ENCODE measurements at regions not wholly inside any gene's neighbourhood (a gene's known extent, or its start where the extent isn't known, plus 50 kb on each side); places are given as distances from the start of the nearest gene placed in this dataset.

- no peak overlapping the region for H3K4me2 ChIP-seq (ENCODE audit: low read length)
- no peaks in the 10 kb centered on the region for H4K20me1 ChIP-seq (ENCODE audit: insufficient read depth)
- DNase-seq (ENCODE audit: low read depth, low spot score) (no peak), ATAC-seq (no peak)
- POLR2A ChIA-PET: no interaction called here
- H3K9ac ChIP-seq (ENCODE audit: low read length): no peak overlapping the region
- H3K27ac ChIP-seq (ENCODE audit: low read depth, low read length): no peak overlapping the region
- no peak overlapping the region for H3K4me3 ChIP-seq (replicated peaks in 1 of 2; ENCODE audit: low read depth in 1 of 2, low read length in 2 of 2)
- no peak overlapping the region for H2AFZ ChIP-seq (ENCODE audit: low read depth, low read length, poor library complexity, severe bottlenecking)
- no peaks in the 10 kb centered on the region for H3K27me3 ChIP-seq (ENCODE audit: insufficient read depth, low read length)
- CTCF ChIA-PET: no interaction called here
- RAD21 ChIA-PET (ENCODE audit: low non-redundant PET in 1 of 2, low total read pairs in 2 of 2, uncharacterized antibody in 2 of 2, unreplicated experiment in 2 of 2): no interaction called here
- TF ChIP-seq CTCF (IDR thresholded peaks at IDR 0.05 in 2 of 3, conservative IDR thresholded peaks at IDR 0.05 in 1 of 3; ENCODE audit: borderline replicate concordance in 1 of 3, insufficient read depth in 1 of 3, low read depth in 2 of 3, low read length in 2 of 3) (no peak), POLR2AphosphoS5 (IDR thresholded peaks at IDR 0.05; ENCODE audit: low read depth, low read length) (no peak), CEBPB (IDR thresholded peaks at IDR 0.05; ENCODE audit: low read depth) (no peak), ZFX (IDR thresholded peaks at IDR 0.05) (no peak), YY1 (IDR thresholded peaks at IDR 0.05; ENCODE audit: extremely low read depth, insufficient replicate concordance, low read depth, low read length) (no peak), SIN3A (IDR thresholded peaks at IDR 0.05; ENCODE audit: low read depth) (no peak), SRF (IDR thresholded peaks at IDR 0.05; ENCODE audit: low read depth) (no peak), REST (IDR thresholded peaks at IDR 0.05; ENCODE audit: low read depth) (no peak), ZBTB33 (IDR thresholded peaks at IDR 0.05; ENCODE audit: extremely low read depth, insufficient replicate concordance, low read length) (no peak), FOSL1 (IDR thresholded peaks at IDR 0.05; ENCODE audit: low read depth) (no peak), EGR1 (IDR thresholded peaks at IDR 0.05; ENCODE audit: low read depth) (no peak)
- peaks cover 3 to 15% of the 10 kb centered on the region in 2 experiments; a peak in 3 of 4 replicates for H3K9me3 ChIP-seq (ENCODE audit: control insufficient read depth in 1 of 2, insufficient read depth in 1 of 2, low read depth in 1 of 2, low read length in 2 of 2)
- no peaks in the 10 kb centered on the region for H3K36me3 ChIP-seq (ENCODE audit: control insufficient read depth in 1 of 2, insufficient read depth in 2 of 2, low read length in 2 of 2)
- intact Hi-C loops (cut with micrococcal nuclease): no loop called here
- H3K4me1 ChIP-seq (ENCODE audit: control insufficient read depth in 1 of 2, insufficient read depth in 2 of 2, low read length in 2 of 2): no peaks in the 10 kb centered on the region
- no peaks in the 10 kb centered on the region for H3K79me2 ChIP-seq (ENCODE audit: insufficient read depth, low read length)
- no peaks in the 10 kb centered on the region for H3K9me2 ChIP-seq (ENCODE audit: insufficient read depth)
- no TSS peak for BruUV-seq (replicated peaks)
These were observed 665.6 kb upstream of the KLHL29 start for GRCh38 chr2:22719396-22719795.
